H1 (cell line): ENCODE measurements at regions not wholly inside any gene's neighbourhood (a gene's known extent, or its start where the extent isn't known, plus 50 kb on each side); places are given as distances from the start of the nearest gene placed in this dataset.

Source experiments
- CTCF ChIA-PET: fragments of 300-600 bp; sonication (Branson Sonifier 250); formaldehyde crosslinking; loops from one replicate; lab custom pipeline; 2021; ENCODE audit not compliant: partially characterized antibody; lab: Charles Lee
- POLR2A ChIA-PET: fragments of 300-600 bp; sonication (Branson Sonifier 250); formaldehyde crosslinking; loops from one replicate; lab custom pipeline; 2021; ENCODE audit warnings: inconsistent platforms; ENCODE audit not compliant: partially characterized antibody; lab: Charles Lee
- DNase-seq, 2 experiments: peaks; one replicate each; pipeline versions ENCODE4 v3.0.0 to v3.0.0-alpha.2; 2010 to 2022; ENCODE audit warnings: low spot score in 2 of 2, low read depth in 1 of 2, mixed read lengths in 1 of 2
- FAIRE-seq: peaks from 2 replicates; lab custom pipeline; 2011; peaks lifted over from hg19 to GRCh38; lab: Jason Lieb, UNC
- H2AFZ ChIP-seq: 2 replicates; pipeline ENCODE4 v1.8.1; 2012; ENCODE audit warnings: low read length, inconsistent platforms
- H2AK5ac ChIP-seq: 2 replicates; pipeline ENCODE4 v1.6.1; 2013; ENCODE audit warnings: low read depth, low read length
- H2BK120ac ChIP-seq: replicated peaks from 2 replicates; pipeline ENCODE3; 2013; ENCODE audit warnings: low read depth, low read length, inconsistent platforms
- H2BK12ac ChIP-seq: 2 replicates; pipeline ENCODE4 v1.6.1; 2013; ENCODE audit warnings: low read depth, low read length
- H2BK15ac ChIP-seq: 2 replicates; pipeline ENCODE4 v1.6.1; 2013; ENCODE audit warnings: low read length
- H2BK20ac ChIP-seq: 2 replicates; pipeline ENCODE4 v1.6.1; 2013; ENCODE audit warnings: low read length
- H2BK5ac ChIP-seq: 2 replicates; pipeline ENCODE4 v1.6.1; 2013; ENCODE audit warnings: low read depth, low read length
- H3K14ac ChIP-seq: 2 replicates; pipeline ENCODE4 v1.6.1; 2013; ENCODE audit warnings: inconsistent platforms; ENCODE audit not compliant: insufficient read length
- H3K18ac ChIP-seq: 2 replicates; pipeline ENCODE4 v1.6.1; 2013; ENCODE audit warnings: low read length; ENCODE audit errors: extremely low read depth
- H3K23ac ChIP-seq: 2 replicates; pipeline ENCODE4 v1.6.1; 2013; ENCODE audit warnings: inconsistent platforms; ENCODE audit not compliant: insufficient read length
- H3K23me2 ChIP-seq: 2 replicates; pipeline ENCODE4 v1.6.1; 2013; ENCODE audit warnings: low read depth, low read length
- H3K27ac ChIP-seq: 2 replicates; pipeline ENCODE4 v1.6.1; 2011; ENCODE audit warnings: low read depth, low read length, inconsistent platforms
- H3K27me3 ChIP-seq, 4 experiments: replicated peaks in 1 of 4; 1 replicate in 1 of 4; 2 replicates in 3 of 4; pipeline versions ENCODE4 v1.6.1 to v1.8.1; 2011 to 2013; ENCODE audit warnings: low read length in 3 of 4, mild to moderate bottlenecking in 3 of 4, inconsistent platforms in 2 of 4, mixed read lengths in 2 of 4, moderate library complexity in 1 of 4; ENCODE audit not compliant: control insufficient read depth in 3 of 4, insufficient read depth in 3 of 4; ENCODE audit errors: extremely low read depth in 1 of 4
- H3K36me3 ChIP-seq, 4 experiments: 2 replicates each; pipeline versions ENCODE4 v1.6.1 to v1.8.1; 2011 to 2013; ENCODE audit warnings: mild to moderate bottlenecking in 4 of 4, low read length in 3 of 4, moderate library complexity in 2 of 4, control low read depth in 1 of 4, inconsistent platforms in 1 of 4; ENCODE audit not compliant: insufficient read depth in 4 of 4, control insufficient read depth in 2 of 4
- H3K4ac ChIP-seq: replicated peaks from 2 replicates; pipeline ENCODE3; 2013; ENCODE audit warnings: low read length, low read depth, mixed read lengths, inconsistent platforms; ENCODE audit not compliant: insufficient read length
- H3K4me1 ChIP-seq, 4 experiments: replicated peaks in 1 of 4; 1 replicate in 1 of 4; 2 replicates in 3 of 4; pipeline versions ENCODE4 v1.6.1 to v1.8.1; 2011 to 2013; ENCODE audit warnings: low read length in 3 of 4, inconsistent platforms in 2 of 4, mixed read lengths in 1 of 4; ENCODE audit not compliant: insufficient read depth in 4 of 4, control insufficient read depth in 3 of 4
- H3K4me2 ChIP-seq, 2 experiments: 2 replicates each; pipeline versions ENCODE4 v1.6.1 to v1.8.1; 2011 to 2013; ENCODE audit warnings: low read depth in 2 of 2, low read length in 2 of 2, control low read depth in 1 of 2, inconsistent platforms in 1 of 2, mild to moderate bottlenecking in 1 of 2; ENCODE audit not compliant: insufficient read depth in 1 of 2
- H3K4me3 ChIP-seq, 4 experiments: fragments of 200-600, 300-600 bp in 1 of 4; sonication (generic), shearing (Covaris generic), sonication (Bioruptor Twin) in 1 of 4; 2 replicates each; pipeline versions ENCODE4 v1.5.1 to v1.8.1; 2011 to 2016; ENCODE audit warnings: low read length in 4 of 4, low read depth in 3 of 4, control low read depth in 2 of 4, inconsistent platforms in 2 of 4, mild to moderate bottlenecking in 2 of 4, mixed read lengths in 1 of 4, moderate library complexity in 1 of 4; ENCODE audit not compliant: insufficient read depth in 2 of 4; ENCODE audit errors: extremely low read depth in 1 of 4
- H3K56ac ChIP-seq: replicated peaks from 2 replicates; pipeline ENCODE3; 2013; ENCODE audit warnings: low read depth, mild to moderate bottlenecking, mixed read lengths, low read length, inconsistent platforms; ENCODE audit not compliant: insufficient read length
- H3K79me1 ChIP-seq: 2 replicates; pipeline ENCODE4 v1.6.1; 2013; ENCODE audit warnings: low read depth, low read length, control low read depth
- H3K79me2 ChIP-seq, 2 experiments: 2 replicates each; pipeline versions ENCODE4 v1.6.1 to v1.8.1; 2012 to 2013; ENCODE audit warnings: low read length in 2 of 2, mild to moderate bottlenecking in 2 of 2, inconsistent platforms in 1 of 2; ENCODE audit not compliant: insufficient read depth in 2 of 2, control insufficient read depth in 1 of 2
- H3K9ac ChIP-seq, 4 experiments: replicated peaks in 1 of 4; 1 replicate in 1 of 4; 2 replicates in 3 of 4; pipeline versions ENCODE4 v1.6.1 to v1.8.1; 2011 to 2013; ENCODE audit warnings: low read depth in 3 of 4, low read length in 3 of 4, control low read depth in 2 of 4, mild to moderate bottlenecking in 2 of 4, moderate library complexity in 2 of 4, inconsistent platforms in 1 of 4; ENCODE audit errors: extremely low read depth in 1 of 4
- H3K9me3 ChIP-seq, 2 experiments: 2 replicates each; pipeline versions ENCODE4 v1.6.1 to v1.8.1; 2012 to 2013; ENCODE audit warnings: mild to moderate bottlenecking in 2 of 2, moderate library complexity in 2 of 2, control low read depth in 1 of 2, inconsistent platforms in 1 of 2, low read depth in 1 of 2, low read length in 1 of 2, mixed read lengths in 1 of 2; ENCODE audit not compliant: insufficient read depth in 2 of 2
- H4K20me1 ChIP-seq, 2 experiments: replicated peaks in 1 of 2; 2 replicates each; pipeline versions ENCODE3 to v1.8.1; 2011 to 2013; ENCODE audit warnings: inconsistent platforms in 2 of 2, low read length in 2 of 2, mild to moderate bottlenecking in 1 of 2; ENCODE audit not compliant: insufficient read depth in 2 of 2, control insufficient read depth in 1 of 2
- H4K5ac ChIP-seq: 2 replicates; pipeline ENCODE4 v1.6.1; 2013; ENCODE audit warnings: low read length, low read depth, mixed read lengths, inconsistent platforms; ENCODE audit not compliant: insufficient read length
- H4K8ac ChIP-seq: 2 replicates; pipeline ENCODE4 v1.8.0; 2013; ENCODE audit warnings: mild to moderate bottlenecking, moderate library complexity, low read length, inconsistent platforms; ENCODE audit not compliant: insufficient read depth; ENCODE audit errors: extremely low read depth
- H4K91ac ChIP-seq: replicated peaks from 2 replicates; pipeline ENCODE3; 2013; ENCODE audit warnings: low read length, mixed read lengths, inconsistent platforms; ENCODE audit not compliant: insufficient read length
- CBX5 ChIP-seq: fragments of 300-800, 300-1000 bp; sonication (generic); IDR thresholded peaks from 2 replicates; pipeline ENCODE4 v1.7.1; 2016; ENCODE audit warnings: antibody characterized with exemption, low read length, low read depth
- CEBPB ChIP-seq: IDR thresholded peaks from 2 replicates; pipeline ENCODE4 v1.6.1; 2012; ENCODE audit warnings: low read depth, low read length
- CTCF ChIP-seq, 3 experiments: IDR thresholded peaks; 1 replicate in 2 of 3; 2 replicates in 1 of 3; pipeline versions ENCODE4 v1.5.1 to v1.6.1; 2011; ENCODE audit warnings: low read length in 3 of 3, mild to moderate bottlenecking in 3 of 3, inconsistent platforms in 2 of 3, low read depth in 1 of 3, moderate library complexity in 1 of 3; ENCODE audit not compliant: insufficient read depth in 1 of 3; ENCODE audit errors: control extremely low read depth in 1 of 3
- FOSL1 ChIP-seq: IDR thresholded peaks from 2 replicates; pipeline ENCODE4 v1.6.1; 2011; ENCODE audit warnings: mild to moderate bottlenecking, low read depth, low read length, moderate library complexity; ENCODE audit not compliant: insufficient read depth
- GABPA ChIP-seq: IDR thresholded peaks from 2 replicates; pipeline ENCODE4 v1.6.1; 2011; ENCODE audit warnings: mild to moderate bottlenecking, low read length, moderate library complexity, borderline replicate concordance; ENCODE audit not compliant: insufficient read depth
- JUND ChIP-seq: IDR thresholded peaks from 2 replicates; pipeline ENCODE4 v1.6.1; 2011; ENCODE audit warnings: mild to moderate bottlenecking, improper control_type of control experiment, low read length
- MAFK ChIP-seq: IDR thresholded peaks from 2 replicates; pipeline ENCODE4 v1.6.1; 2012; ENCODE audit warnings: low read depth, mild to moderate bottlenecking, improper control_type of control experiment, low read length
- NRF1 ChIP-seq: IDR thresholded peaks from 2 replicates; pipeline ENCODE4 v1.6.1; 2011; ENCODE audit warnings: mild to moderate bottlenecking, low read depth, low read length, improper control_type of control experiment
- RXRA ChIP-seq: IDR thresholded peaks from 2 replicates; pipeline ENCODE4 v1.6.1; 2011; ENCODE audit warnings: low read depth, mild to moderate bottlenecking, low read length, moderate library complexity; ENCODE audit not compliant: insufficient read depth
- TAF1 ChIP-seq: IDR thresholded peaks from 2 replicates; pipeline ENCODE4 v1.6.1; 2011; ENCODE audit warnings: mild to moderate bottlenecking, low read depth, low read length
- YY1 ChIP-seq: IDR thresholded peaks from 2 replicates; pipeline ENCODE4 v1.6.1; 2011; ENCODE audit warnings: low read depth, mild to moderate bottlenecking, low read length
- WGBS, 2 experiments: shearing (Covaris generic) in 1 of 2; methylation state at CpG; one replicate each; pipeline versions ENCODE4 v1.1.6 to v1.1.7; 2013 to 2015; ENCODE audit warnings: low lambda C conversion rate in 2 of 2, mixed read lengths in 2 of 2, inconsistent platforms in 1 of 2, low coverage in 1 of 2, missing lambda C conversion rate in 1 of 2; ENCODE audit not compliant: insufficient replicate concordance in 2 of 2, insufficient coverage in 1 of 2, insufficient read length in 1 of 2; ENCODE audit errors: extremely low coverage in 1 of 2, missing lambda C conversion rate in 1 of 2; 5-methylcytosine and 5-hydroxymethylcytosine counted together

GRCh38 chr10:3681642-3682554 is 103.1 kb downstream of the KLF6 start:
- FAIRE-seq: no peak
- TF ChIP-seq CEBPB (no peak), CTCF (IDR thresholded peaks at IDR 0.05; ENCODE audit: control extremely low read depth in 1 of 3, insufficient read depth in 1 of 3, low read depth in 1 of 3, low read length in 3 of 3) (no peak), CBX5 (no peak), RXRA (no peak), NRF1 (no peak), JUND (no peak), FOSL1 (no peak), TAF1 (no peak), YY1 (no peak), MAFK (no peak), GABPA (no peak)

More at GRCh38 chr10:3681642-3682554, 103.1 kb downstream of the KLF6 start:
- Histone ChIP-seq H2BK12ac (no peak overlapping the region), H2BK20ac (no peak overlapping the region), H2BK120ac (no peak overlapping the region), H3K79me1 (no peaks in the 10 kb centered on the region), H3K36me3 (no peaks in the 10 kb centered on the region), H3K9me3 (no peaks in the 10 kb centered on the region), H4K91ac (no peak overlapping the region), H3K4me2 (no peak overlapping the region), H3K9ac (no peak overlapping the region), H3K4me1 (no peaks in the 10 kb centered on the region), H2BK5ac (no peak overlapping the region), H3K23me2 (no peaks in the 10 kb centered on the region), H3K79me2 (no peaks in the 10 kb centered on the region), H2AFZ (peak overlapping the region; percentile 49; the same call in 1 of the 2 replicates), H3K23ac (no peak overlapping the region), H4K8ac (no peak overlapping the region), H3K27ac (no peak overlapping the region), H2BK15ac (no peak overlapping the region), H4K20me1 (no peaks in the 10 kb centered on the region), H3K4me3 (no peak overlapping the region), H3K18ac (no peak overlapping the region), H3K14ac (no peak overlapping the region), H2AK5ac (no peak overlapping the region), H3K4ac (no peak overlapping the region), H4K5ac (no peak overlapping the region), H3K27me3 (no peaks in the 10 kb centered on the region), H3K56ac (no peak overlapping the region)
- DNase-seq: no peak
- POLR2A ChIA-PET: no interaction called here
- CTCF ChIA-PET: interaction anchor here (1.1 kb wide), 1 partner anchor 10 kb away, joined by 3 read pairs; no protein-coding TSS in a partner anchor
- 91% methylated on average over 23 of the region's 23 CpGs; no CpG with 5 or more reads in 1 of the 2 experiments for WGBS, 2 experiments
